ENCODE measurements at regions not wholly inside any gene's neighbourhood (a gene's known extent, or its start where the extent isn't known, plus 50 kb on each side); places are given as distances from the start of the nearest gene placed in this dataset.

DNA sequence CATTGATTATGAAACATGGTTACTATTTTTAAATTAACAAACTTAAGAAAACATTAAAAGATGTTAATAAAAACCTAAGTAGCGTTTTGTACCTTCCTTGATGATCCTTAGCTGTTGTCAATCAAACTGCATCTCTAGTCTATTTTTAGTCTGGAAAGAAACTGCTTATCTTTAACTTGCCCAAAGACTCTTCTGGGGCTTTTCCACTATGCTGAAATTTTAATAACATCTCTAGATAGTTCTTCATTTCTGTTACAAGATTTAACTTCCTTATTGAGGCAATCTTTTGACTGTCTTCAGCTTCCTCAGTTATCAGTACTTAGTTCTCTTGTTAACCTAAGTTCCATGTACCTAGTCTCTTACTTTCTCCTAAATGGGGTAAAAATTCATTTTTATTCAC is 135.9 kb upstream of the HMCN1 start:
- Histone ChIP-seq H3K9me3 (no peaks in the 10 kb centered on the region), H3K4me1 (peaks cover 10% of the 10 kb centered on the region), H3K4me3 (no peak overlapping the region), H3K27ac (no peak overlapping the region), H3K4me2 (no peak overlapping the region)
- POLR2A ChIA-PET: no interaction called here
- TF ChIP-seq, protein P1, sequence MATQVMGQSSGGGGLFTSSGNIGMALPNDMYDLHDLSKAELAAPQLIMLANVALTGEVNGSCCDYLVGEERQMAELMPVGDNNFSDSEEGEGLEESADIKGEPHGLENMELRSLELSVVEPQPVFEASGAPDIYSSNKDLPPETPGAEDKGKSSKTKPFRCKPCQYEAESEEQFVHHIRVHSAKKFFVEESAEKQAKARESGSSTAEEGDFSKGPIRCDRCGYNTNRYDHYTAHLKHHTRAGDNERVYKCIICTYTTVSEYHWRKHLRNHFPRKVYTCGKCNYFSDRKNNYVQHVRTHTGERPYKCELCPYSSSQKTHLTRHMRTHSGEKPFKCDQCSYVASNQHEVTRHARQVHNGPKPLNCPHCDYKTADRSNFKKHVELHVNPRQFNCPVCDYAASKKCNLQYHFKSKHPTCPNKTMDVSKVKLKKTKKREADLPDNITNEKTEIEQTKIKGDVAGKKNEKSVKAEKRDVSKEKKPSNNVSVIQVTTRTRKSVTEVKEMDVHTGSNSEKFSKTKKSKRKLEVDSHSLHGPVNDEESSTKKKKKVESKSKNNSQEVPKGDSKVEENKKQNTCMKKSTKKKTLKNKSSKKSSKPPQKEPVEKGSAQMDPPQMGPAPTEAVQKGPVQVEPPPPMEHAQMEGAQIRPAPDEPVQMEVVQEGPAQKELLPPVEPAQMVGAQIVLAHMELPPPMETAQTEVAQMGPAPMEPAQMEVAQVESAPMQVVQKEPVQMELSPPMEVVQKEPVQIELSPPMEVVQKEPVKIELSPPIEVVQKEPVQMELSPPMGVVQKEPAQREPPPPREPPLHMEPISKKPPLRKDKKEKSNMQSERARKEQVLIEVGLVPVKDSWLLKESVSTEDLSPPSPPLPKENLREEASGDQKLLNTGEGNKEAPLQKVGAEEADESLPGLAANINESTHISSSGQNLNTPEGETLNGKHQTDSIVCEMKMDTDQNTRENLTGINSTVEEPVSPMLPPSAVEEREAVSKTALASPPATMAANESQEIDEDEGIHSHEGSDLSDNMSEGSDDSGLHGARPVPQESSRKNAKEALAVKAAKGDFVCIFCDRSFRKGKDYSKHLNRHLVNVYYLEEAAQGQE (IDR thresholded peaks at IDR 0.05): no peak
- TF ChIP-seq SREBF2 (IDR thresholded peaks at IDR 0.05) (no peak), MAFK (IDR thresholded peaks at IDR 0.05; ENCODE audit: partially characterized antibody) (no peak), EP300 (IDR thresholded peaks at IDR 0.05) (no peak), ESRRA (IDR thresholded peaks at IDR 0.05; ENCODE audit: borderline replicate concordance, low read length) (no peak), MAZ (IDR thresholded peaks at IDR 0.05; ENCODE audit: borderline replicate concordance, low read depth, low read length) (no peak), ZSCAN20 (CRISPR knock-in tag; IDR thresholded peaks at IDR 0.05) (no peak), NPAS2 (CRISPR knock-in tag; IDR thresholded peaks at IDR 0.05; ENCODE audit: borderline replicate concordance) (no peak), EHF (CRISPR knock-in tag; IDR thresholded peaks at IDR 0.05) (no peak), HOXA7 (CRISPR knock-in tag; IDR thresholded peaks at IDR 0.05) (no peak), CEBPB (IDR thresholded peaks at IDR 0.05) (no peak), ZFP36 (IDR thresholded peaks at IDR 0.05; ENCODE audit: borderline replicate concordance, partially characterized antibody) (no peak), NR3C1 (IDR thresholded peaks at IDR 0.05) (no peak)
- TF ChIP-seq, protein P2, sequence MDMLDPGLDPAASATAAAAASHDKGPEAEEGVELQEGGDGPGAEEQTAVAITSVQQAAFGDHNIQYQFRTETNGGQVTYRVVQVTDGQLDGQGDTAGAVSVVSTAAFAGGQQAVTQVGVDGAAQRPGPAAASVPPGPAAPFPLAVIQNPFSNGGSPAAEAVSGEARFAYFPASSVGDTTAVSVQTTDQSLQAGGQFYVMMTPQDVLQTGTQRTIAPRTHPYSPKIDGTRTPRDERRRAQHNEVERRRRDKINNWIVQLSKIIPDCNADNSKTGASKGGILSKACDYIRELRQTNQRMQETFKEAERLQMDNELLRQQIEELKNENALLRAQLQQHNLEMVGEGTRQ (IDR thresholded peaks at IDR 0.05): no peak
- FAIRE-seq (no peak), ATAC-seq (no peak), DNase-seq (ENCODE audit: low read depth in 1 of 2, low spot score in 1 of 2) (no peak)
- CTCF ChIA-PET: interaction anchor here (0.5 kb wide), 1 partner anchor 306 kb away, joined by 4 read pairs; no protein-coding TSS in a partner anchor
- 66% methylated on average over 1 of the region's 1 CpG for WGBS (ENCODE audit: missing lambda C conversion rate)

DNA sequence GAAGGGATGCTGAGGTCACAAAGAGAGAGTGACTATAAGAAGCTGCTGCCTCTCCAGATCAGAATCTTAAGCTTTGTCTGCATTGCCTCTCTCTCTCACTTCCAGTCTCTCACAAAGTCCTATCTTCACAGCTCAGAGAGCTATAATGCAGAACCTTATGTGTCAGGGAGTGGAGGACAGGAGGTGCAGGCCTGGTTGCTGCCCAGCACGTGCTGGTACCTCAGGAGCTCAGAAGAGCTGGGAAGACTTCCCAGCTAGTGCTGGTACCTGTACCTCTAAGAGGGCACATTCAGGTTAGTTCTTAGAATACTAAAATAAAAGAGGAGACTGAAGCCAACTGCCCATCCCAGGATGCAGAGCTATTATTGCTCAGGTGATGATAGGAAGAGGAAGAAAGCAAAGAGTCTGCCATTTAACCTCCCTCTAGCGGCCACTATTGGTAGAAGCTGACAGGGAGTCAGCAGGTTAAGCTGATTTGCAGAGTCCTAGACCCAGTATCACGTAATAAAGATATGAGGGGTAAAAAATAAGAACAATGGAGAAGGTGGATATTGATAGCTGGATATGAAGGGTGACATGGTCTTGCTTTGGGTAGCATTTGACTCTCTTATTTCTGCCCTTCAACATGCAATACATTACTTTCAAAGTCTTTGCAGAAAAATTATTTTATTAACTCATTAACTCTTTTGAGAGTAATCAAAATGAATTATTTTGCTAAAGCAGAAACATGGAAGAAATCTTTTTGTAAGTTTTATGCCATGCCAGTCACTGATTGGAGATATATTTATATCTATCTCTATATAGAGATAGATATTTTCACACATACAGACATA is 138.1 kb upstream of the HMCN1 start:
- ATAC-seq (peak; percentile 83 to 95; a peak in 5 of 6 replicates), FAIRE-seq (peak; percentile 49), DNase-seq (ENCODE audit: low read depth in 1 of 2, low spot score in 1 of 2) (peak; percentile 58 to 67)
- Histone ChIP-seq H3K27ac (no peak overlapping the region; a peak in 1 of 6 replicates), H3K9me3 (no peaks in the 10 kb centered on the region), H3K4me3 (no peak overlapping the region), H3K4me2 (no peak overlapping the region), H3K4me1 (peaks cover 10% of the 10 kb centered on the region)
- TF ChIP-seq HOXB13 (CRISPR knock-in tag; IDR thresholded peaks at IDR 0.05; ENCODE audit: low read depth): no peak
- no peak for TF ChIP-seq FOSB (CRISPR knock-in tag; IDR thresholded peaks at IDR 0.05)
- no peak for TF ChIP-seq RNF2 (IDR thresholded peaks at IDR 0.05; ENCODE audit: borderline replicate concordance, low read depth)
- TF ChIP-seq SMC3 (IDR thresholded peaks at IDR 0.05): peak; percentile 64; the same call in 2 of the 3 replicates
- peak; percentile 59 to 66 for TF ChIP-seq RAD21 (conservative IDR thresholded peaks at IDR 0.05 in 1 of 2, IDR thresholded peaks at IDR 0.05 in 1 of 2)
- TF ChIP-seq, protein P3, sequence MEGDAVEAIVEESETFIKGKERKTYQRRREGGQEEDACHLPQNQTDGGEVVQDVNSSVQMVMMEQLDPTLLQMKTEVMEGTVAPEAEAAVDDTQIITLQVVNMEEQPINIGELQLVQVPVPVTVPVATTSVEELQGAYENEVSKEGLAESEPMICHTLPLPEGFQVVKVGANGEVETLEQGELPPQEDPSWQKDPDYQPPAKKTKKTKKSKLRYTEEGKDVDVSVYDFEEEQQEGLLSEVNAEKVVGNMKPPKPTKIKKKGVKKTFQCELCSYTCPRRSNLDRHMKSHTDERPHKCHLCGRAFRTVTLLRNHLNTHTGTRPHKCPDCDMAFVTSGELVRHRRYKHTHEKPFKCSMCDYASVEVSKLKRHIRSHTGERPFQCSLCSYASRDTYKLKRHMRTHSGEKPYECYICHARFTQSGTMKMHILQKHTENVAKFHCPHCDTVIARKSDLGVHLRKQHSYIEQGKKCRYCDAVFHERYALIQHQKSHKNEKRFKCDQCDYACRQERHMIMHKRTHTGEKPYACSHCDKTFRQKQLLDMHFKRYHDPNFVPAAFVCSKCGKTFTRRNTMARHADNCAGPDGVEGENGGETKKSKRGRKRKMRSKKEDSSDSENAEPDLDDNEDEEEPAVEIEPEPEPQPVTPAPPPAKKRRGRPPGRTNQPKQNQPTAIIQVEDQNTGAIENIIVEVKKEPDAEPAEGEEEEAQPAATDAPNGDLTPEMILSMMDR (IDR thresholded peaks at IDR 0.05): peak; percentile 58
- no peak for TF ChIP-seq ZNF302 (CRISPR knock-in tag; IDR thresholded peaks at IDR 0.05)
- 55% methylated on average over 3 of the region's 3 CpGs for WGBS (ENCODE audit: missing lambda C conversion rate)
- ChIA-PET POLR2A (interaction anchor here (1.1 kb wide), 1 partner anchor 279 kb away, joined by 9 read pairs; the partner anchor contains the start of gene IVNS1ABP), CTCF (interaction anchor here (0.5 to 3.1 kb wide), 32 partner anchors 9 to 918 kb away, joined by 3 to 23 read pairs (median 4); partner anchors contain the start of gene IVNS1ABP)
